DND-41 (cell line): ENCODE measurements at regions not wholly inside any gene's neighbourhood (a gene's known extent, or its start where the extent isn't known, plus 50 kb on each side); places are given as distances from the start of the nearest gene placed in this dataset.

ENCODE experiments used
- CTCF ChIP-seq: IDR thresholded peaks from 2 replicates; pipeline ENCODE4 v1.5.1; 2012; ENCODE audit warnings: borderline replicate concordance, low read length, moderate library complexity, mild to moderate bottlenecking; ENCODE audit not compliant: poor library complexity, severe bottlenecking; ENCODE audit errors: extremely low read depth
- EZH2 ChIP-seq: IDR thresholded peaks from 3 replicates; pipeline ENCODE4 v1.6.1; 2012; ENCODE audit warnings: borderline replicate concordance, low read depth, mild to moderate bottlenecking, moderate library complexity, low read length, inconsistent platforms; ENCODE audit not compliant: severe bottlenecking

- TF ChIP-seq CTCF (no peak), EZH2 (no peak)
These were observed 254.9 kb upstream of the CWC22 start for GRCh38 chr2:180261976-180262375.
